ENCODE measurements at regions not wholly inside any gene's neighbourhood (a gene's known extent, or its start where the extent isn't known, plus 50 kb on each side); places are given as distances from the start of the nearest gene placed in this dataset.

DNA sequence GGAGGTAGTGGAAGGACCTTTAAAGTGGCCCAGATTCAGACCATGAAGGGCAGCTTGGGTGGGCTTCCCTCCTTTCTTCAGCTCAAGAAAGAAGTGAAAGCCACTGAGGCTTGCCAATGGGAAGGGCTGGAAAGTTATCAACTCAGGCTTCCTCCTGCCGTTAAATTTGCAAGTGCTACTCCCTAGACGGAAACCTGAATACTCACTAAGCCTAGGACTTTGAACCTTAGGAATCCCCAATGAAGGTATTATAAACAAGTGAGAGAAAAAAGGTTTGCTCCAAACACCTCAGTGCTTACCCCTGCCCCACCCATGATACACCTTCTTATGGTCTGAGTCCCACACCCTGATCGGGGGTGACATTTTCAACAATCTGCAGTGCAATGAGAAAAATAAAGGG, 396.4 kb downstream of the SHQ1 start:
- Histone ChIP-seq H3K4me3 (ENCODE audit: extremely low read depth in 1 of 4, insufficient read depth in 2 of 4, low read depth in 3 of 4, low read length in 4 of 4) (no peak overlapping the region), H3K4ac (replicated peaks; ENCODE audit: insufficient read length, low read depth, low read length) (no peak overlapping the region)
- FAIRE-seq: no peak

More for the DNA sequence above, 396.4 kb downstream of the SHQ1 start:
- no peaks in the 10 kb centered on the region for H4K20me1 ChIP-seq (replicated peaks in 1 of 2; ENCODE audit: control insufficient read depth in 1 of 2, insufficient read depth in 2 of 2, low read length in 2 of 2)
- H3K9ac ChIP-seq (replicated peaks in 1 of 4; ENCODE audit: extremely low read depth in 1 of 4, low read depth in 3 of 4, low read length in 3 of 4): no peak overlapping the region
- H3K27ac ChIP-seq (ENCODE audit: low read depth, low read length): no peak overlapping the region
- H3K9me3 ChIP-seq (ENCODE audit: insufficient read depth in 2 of 2, low read depth in 1 of 2, low read length in 1 of 2): no peaks in the 10 kb centered on the region
- ChIA-PET POLR2A (ENCODE audit: partially characterized antibody) (no interaction called here), CTCF (ENCODE audit: partially characterized antibody) (interaction anchor here (0.5 to 0.6 kb wide), 3 partner anchors 53 to 726 kb away, joined by 3 read pairs; no protein-coding TSS in a partner anchor)
- H3K56ac ChIP-seq (replicated peaks; ENCODE audit: insufficient read length, low read depth, low read length): no peak overlapping the region
- H2BK20ac ChIP-seq (ENCODE audit: low read length): no peak overlapping the region
- no peak overlapping the region for H2BK5ac ChIP-seq (ENCODE audit: low read depth, low read length)
- peaks cover 2 to 6% (median 3%) of the 10 kb centered on the region in 4 experiments; a peak in 5 of 7 replicates for H3K4me1 ChIP-seq (replicated peaks in 1 of 4; ENCODE audit: control insufficient read depth in 3 of 4, insufficient read depth in 4 of 4, low read length in 3 of 4)
- no peak overlapping the region for H4K91ac ChIP-seq (replicated peaks; ENCODE audit: insufficient read length, low read length)
- H3K36me3 ChIP-seq (ENCODE audit: control insufficient read depth in 2 of 4, insufficient read depth in 4 of 4, low read length in 3 of 4): no peaks in the 10 kb centered on the region
- no peak for DNase-seq (ENCODE audit: low read depth in 1 of 2, low spot score in 2 of 2)
- H4K8ac ChIP-seq (ENCODE audit: extremely low read depth, insufficient read depth, low read length): no peak overlapping the region
- H2BK15ac ChIP-seq (ENCODE audit: low read length): no peak overlapping the region
- no peak overlapping the region for H2BK120ac ChIP-seq (replicated peaks; ENCODE audit: low read depth, low read length)
- no peaks in the 10 kb centered on the region for H3K79me1 ChIP-seq (ENCODE audit: low read depth, low read length)
- no peak overlapping the region for H4K5ac ChIP-seq (ENCODE audit: insufficient read length, low read depth, low read length)
- no peak overlapping the region for H3K18ac ChIP-seq (ENCODE audit: extremely low read depth, low read length)
- H3K79me2 ChIP-seq (ENCODE audit: control insufficient read depth in 1 of 2, insufficient read depth in 2 of 2, low read length in 2 of 2): no peaks in the 10 kb centered on the region
- H3K23ac ChIP-seq (ENCODE audit: insufficient read length): no peak overlapping the region
- no peak overlapping the region for H2AK5ac ChIP-seq (ENCODE audit: low read depth, low read length)
- H3K14ac ChIP-seq (ENCODE audit: insufficient read length): no peak overlapping the region
- 77% methylated on average over 3 of the region's 3 CpGs; no CpG with 5 or more reads in 1 of the 2 experiments for WGBS, 2 experiments (ENCODE audit: extremely low coverage in 1 of 2, insufficient coverage in 1 of 2, insufficient read length in 1 of 2, insufficient replicate concordance in 2 of 2, low coverage in 1 of 2, low lambda C conversion rate in 2 of 2, missing lambda C conversion rate in 1 of 2)
- no peaks in the 10 kb centered on the region; the same call in 1 of the 2 replicates for H3K23me2 ChIP-seq (ENCODE audit: low read depth, low read length)
- no peak overlapping the region for H2BK12ac ChIP-seq (ENCODE audit: low read depth, low read length)
- TF ChIP-seq MAFK (IDR thresholded peaks at IDR 0.05; ENCODE audit: low read depth, low read length) (no peak), CBX5 (IDR thresholded peaks at IDR 0.05; ENCODE audit: low read depth, low read length) (no peak), YY1 (IDR thresholded peaks at IDR 0.05; ENCODE audit: low read depth, low read length) (no peak), PHF8 (conservative IDR thresholded peaks at IDR 0.05; ENCODE audit: low read depth, low read length) (no peak), HDAC6 (IDR thresholded peaks at IDR 0.05; ENCODE audit: low read depth, low read length) (no peak), SP1 (IDR thresholded peaks at IDR 0.05; ENCODE audit: low read depth, low read length) (no peak), SUZ12 (IDR thresholded peaks at IDR 0.05; ENCODE audit: low read length) (no peak), BRCA1 (IDR thresholded peaks at IDR 0.05; ENCODE audit: low read depth, low read length) (no peak)
- TF ChIP-seq, protein P1, sequence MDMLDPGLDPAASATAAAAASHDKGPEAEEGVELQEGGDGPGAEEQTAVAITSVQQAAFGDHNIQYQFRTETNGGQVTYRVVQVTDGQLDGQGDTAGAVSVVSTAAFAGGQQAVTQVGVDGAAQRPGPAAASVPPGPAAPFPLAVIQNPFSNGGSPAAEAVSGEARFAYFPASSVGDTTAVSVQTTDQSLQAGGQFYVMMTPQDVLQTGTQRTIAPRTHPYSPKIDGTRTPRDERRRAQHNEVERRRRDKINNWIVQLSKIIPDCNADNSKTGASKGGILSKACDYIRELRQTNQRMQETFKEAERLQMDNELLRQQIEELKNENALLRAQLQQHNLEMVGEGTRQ (IDR thresholded peaks at IDR 0.05; ENCODE audit: low read length): no peak
- no peak overlapping the region for H2AFZ ChIP-seq (ENCODE audit: low read length)
- peaks cover 0 to 13% (median 5%) of the 10 kb centered on the region in 4 experiments; a peak in 5 of 7 replicates for H3K27me3 ChIP-seq (replicated peaks in 1 of 4; ENCODE audit: control insufficient read depth in 3 of 4, extremely low read depth in 1 of 4, insufficient read depth in 3 of 4, low read length in 3 of 4)
- H3K4me2 ChIP-seq (ENCODE audit: insufficient read depth in 1 of 2, low read depth in 2 of 2, low read length in 2 of 2): no peak overlapping the region

All from H1 (cell line).